ENCODE measurements at regions not wholly inside any gene's neighbourhood (a gene's known extent, or its start where the extent isn't known, plus 50 kb on each side); places are given as distances from the start of the nearest gene placed in this dataset.
"Not testable (repeated sequence)": the region's sequence is repeated elsewhere in the genome, so short reads cannot be mapped to it uniquely, and the experiment has no call there.

DNA sequence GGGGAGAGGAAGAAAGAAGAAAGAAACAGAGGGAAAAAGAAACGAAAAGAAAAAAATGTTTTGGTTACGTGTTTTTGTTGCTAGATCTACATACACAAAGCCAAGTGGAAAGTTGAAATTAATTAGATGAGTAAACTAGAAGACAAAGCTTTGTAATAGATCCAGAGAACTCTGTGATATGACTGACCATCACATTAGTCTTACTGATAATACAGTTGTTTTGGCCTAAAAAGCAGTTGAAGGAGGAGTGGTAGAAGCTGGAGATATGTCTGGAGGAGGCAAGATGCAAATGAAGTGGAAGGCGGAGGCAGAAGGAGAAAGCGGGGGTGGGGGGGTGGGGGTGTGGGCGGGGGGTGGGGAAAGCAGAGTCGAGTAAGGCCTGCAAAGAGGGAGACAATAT is 500.1 kb upstream of the ID4 start:
- no peak for DNase-seq

DNA sequence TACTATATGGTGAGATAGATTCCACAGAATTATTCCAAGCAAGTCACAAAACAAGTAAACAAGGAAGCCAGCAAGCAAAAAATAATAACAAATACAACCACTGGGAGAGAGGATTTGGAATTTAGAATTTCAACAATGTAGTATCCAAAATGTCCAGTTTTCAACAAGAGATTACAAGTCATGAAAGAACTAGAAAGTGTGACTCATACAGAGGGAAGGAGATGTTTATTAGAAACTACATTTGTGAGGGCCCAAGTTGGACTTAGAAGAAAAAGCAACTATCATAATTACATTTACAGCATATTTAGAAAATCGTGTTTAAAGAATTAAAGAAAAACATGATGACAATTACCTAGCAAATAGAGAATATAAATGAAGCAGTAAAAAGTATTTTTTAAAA is 494.6 kb upstream of the ID4 start:
- no peak for DNase-seq

DNA sequence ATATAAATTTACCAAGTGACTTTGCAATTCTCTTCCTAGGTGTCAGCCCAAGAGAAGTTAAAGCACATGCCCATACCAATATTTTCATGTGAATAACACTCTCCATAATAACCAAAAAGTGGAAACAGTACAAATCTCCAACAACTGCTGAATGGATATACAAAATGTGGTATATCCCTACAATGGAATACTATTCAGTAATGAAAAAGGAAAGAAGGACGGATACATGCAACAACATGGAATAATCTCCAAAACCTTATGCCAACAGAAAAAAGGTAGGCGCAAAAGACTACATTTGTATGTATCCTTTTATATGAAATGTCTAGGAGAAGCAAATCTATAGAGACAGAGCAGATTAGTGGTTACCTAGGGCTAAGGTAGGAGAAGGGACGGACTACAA is 487.7 kb upstream of the ID4 start:
- no peak for DNase-seq

DNA sequence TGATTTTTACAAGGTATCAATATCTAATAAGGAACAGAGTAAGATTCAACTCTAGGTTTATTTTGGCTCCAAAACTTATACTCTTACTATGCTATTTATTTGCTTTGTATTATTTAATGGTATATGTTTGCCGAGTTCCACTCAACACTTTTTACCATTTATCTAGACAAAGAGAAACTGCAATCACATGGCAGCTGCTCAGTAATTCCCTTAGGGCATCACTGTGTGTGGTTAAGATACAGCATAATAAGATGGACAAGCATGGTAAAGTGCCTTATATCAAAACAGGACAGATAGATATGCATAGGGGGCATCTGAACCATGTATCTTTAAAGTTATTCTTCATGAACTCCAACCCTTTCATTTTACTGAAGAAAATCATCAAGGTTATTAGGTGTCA is 483.0 kb upstream of the ID4 start:
- DNase-seq: no peak

DNA sequence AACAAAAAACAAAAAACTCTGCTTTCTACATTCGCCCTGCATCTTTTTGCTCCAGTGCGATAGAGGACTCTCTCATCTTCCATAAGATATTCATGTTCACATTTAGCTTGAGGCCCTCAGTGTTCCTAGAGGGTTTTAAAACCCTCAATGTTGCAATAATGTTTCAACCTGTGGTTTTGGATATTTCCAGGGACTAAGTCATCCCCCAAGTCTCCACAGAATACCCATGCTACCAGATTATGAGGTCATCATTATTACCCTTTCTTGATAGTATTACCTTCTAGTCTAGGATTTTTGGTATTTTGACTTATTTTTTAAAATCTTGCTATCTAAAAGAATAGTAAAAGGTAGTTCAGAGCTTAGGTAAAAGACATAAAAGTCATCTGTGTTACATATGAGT is 480.5 kb upstream of the ID4 start:
- DNase-seq: no peak

DNA sequence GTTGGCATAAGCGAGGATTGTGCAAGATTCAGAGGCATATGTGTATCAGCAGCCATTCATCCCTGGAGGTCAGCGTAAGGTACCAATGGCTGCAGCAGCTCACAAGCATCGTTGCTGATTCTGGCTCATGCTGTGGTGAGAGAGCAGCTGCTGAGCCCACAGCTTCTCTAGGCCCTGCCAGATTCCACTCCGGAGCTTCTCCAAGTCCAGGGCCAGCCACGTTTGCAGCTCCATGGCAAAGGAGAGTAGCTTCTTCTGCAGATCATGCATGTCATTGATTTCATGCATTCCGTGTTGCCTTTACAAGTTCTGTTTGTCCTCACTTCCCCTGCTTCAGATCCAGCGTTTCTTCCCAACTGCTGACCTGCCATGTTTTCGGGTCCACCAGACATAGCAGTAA is 474.8 kb upstream of the ID4 start:
- DNase-seq: no peak

- DNase-seq: no peak
Measured at GRCh38 chr6:19368511-19368910, 468.7 kb upstream of the ID4 start.

DNA sequence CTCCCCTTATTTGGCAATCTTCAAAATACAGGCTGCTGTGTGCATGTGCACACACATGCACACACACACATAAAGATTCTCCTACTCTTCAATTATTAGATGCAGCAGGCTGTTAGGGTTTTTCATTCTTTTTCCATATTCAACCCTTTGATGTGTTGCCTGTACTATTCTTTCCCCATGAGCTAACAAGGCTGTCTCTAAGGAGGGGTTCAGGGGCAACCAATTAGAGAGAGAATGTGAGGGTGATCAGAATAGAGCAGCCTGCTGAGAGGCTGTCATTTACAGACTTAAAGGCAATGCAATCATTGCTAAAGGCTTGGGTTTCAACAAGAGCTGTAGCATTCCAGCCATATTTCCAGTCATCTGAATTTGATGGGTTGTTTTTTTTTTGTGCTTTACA is 467.4 kb upstream of the ID4 start:
- DNase-seq: no peak

- DNase-seq: no peak
Measured at GRCh38 chr6:19370831-19371230, 466.3 kb upstream of the ID4 start.

DNA sequence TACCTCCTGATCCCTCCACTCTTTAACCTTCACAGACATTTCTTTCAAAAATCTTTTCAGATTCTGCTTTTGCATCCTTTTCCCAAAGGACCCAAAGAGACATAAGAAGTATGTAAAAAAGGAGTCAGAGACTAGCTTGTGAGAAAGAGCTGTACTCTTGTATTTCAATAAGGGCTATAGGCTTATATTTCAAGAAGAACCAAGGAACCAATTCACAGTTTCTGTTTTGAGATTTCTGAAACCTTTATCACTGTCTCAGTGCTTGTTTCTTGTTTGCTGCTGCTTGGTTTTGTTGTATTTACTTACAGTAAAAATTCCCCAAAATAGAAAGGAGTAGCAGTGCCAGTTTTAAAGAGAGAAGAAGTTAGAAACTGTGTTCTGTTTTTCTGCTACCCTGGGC is 461.6 kb upstream of the ID4 start:
- DNase-seq: no peak

- no peak for DNase-seq
Measured at GRCh38 chr6:19377722-19378121, 459.4 kb upstream of the ID4 start.

GRCh38 chr6:19380293-19380692 is 456.9 kb upstream of the ID4 start:
- no peak for DNase-seq

DNA sequence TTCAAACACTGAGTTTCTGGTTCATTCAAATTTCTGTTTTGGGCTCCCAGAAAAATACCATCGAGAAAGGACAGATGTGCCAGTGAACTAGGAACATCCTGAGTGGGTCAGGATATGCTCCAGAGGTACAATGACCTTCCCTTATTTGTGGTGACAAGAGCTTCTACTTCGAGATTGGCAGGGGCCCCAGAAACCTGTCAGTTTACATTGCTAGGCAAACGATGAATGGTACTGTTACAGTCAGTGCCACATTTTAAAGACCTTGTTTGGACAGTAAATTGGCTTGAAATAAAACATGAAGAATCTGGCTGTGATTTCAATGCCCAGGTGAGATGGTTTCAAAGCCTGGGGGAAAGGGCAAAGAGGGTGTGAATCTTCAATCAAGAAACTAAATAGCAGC is 454.5 kb upstream of the ID4 start:
- DNase-seq: no peak

DNA sequence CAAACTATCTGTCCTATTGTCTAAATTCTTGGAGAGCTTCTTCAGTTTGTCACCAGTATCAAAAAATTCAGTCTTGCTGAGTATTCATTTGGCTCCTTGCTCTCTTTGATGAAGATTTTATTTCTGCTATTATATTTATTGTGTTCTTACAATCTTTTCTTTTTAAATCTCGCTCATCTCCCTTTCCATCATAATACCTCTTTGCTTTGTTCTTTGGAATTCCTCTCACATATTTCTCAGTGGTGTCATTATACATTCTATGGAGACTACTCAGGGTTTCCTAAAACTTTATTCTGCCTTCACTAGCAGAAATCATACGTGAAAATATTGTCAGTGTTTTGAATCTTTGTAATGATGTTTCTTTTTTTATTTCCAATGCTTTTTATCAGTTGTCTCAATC is 445.2 kb upstream of the ID4 start:
- DNase-seq: no peak

DNA sequence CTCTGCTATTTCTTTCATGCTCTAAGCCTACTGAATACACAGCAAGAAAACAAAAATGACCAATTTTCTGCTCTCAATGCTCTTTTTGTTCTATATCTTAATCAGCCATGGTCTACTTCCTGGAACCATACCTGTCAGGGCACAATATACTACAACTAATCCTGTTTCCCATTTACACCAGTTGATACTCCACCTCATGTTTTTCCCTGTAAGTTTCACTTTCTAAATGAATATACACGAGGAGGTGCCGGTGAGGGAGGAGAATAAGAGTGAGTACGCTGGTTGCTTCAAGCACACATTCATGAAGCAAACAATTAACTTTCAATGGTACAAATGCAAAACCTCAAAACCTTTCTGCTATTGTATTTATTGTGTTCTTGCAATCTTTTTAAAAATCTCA is 443.1 kb upstream of the ID4 start:
- no peak for DNase-seq

DNA sequence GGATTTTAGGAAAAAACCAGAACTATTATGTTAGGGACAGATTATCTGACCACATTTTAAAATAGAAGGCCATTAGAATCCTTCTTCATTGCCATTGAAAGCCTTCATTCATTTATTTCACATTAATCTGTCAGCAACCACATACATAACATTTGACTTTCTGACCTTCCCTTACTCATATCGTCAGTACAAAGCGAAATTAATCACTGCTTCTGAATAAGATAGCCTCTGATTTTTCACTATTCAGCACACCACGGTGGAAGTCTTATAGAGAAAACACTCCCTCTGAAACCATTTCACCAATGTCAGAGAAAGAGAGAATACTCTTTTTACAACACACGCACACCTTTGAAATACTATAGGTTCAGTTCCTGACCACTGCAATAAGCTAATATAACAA is 442.5 kb upstream of the ID4 start:
- no peak for DNase-seq

DNA sequence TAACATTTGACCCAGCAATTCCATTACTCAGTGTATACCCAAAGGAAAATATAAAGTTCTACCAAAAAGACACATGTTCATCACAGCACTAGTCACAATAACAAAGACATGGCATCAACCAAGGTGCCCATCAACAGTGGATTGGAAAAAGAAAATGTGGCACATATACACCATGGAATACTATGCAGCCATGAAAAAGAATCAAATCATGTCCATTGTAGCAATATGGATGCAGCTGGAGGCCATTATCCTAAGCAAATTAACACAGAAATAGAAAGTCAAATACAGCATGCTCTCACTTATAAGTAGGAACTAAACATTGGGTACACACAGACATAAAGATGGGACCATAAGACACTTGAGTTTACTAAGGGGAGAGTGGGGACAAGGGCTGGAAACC is 441.9 kb upstream of the ID4 start:
- DNase-seq: no peak

DNA sequence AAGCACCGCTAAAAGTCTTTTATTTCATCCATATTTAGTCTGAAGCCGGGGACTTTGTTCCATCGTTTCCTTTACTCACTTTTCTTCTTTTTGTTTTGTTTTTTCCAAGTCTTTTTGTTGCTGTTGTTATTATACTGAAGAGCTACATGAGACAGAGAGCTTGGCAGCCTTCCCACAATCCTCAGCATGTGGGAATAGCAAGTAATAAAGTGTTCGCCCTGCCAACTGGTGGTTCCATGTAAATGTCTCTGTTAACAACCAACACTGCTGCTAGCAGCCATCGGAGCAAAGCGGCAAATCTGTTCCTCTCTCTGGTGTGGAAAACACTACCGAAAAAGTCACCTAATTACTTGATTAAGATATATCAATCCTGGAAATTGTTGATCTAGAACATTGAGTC is 437.8 kb upstream of the ID4 start:
- no peak for DNase-seq

DNA sequence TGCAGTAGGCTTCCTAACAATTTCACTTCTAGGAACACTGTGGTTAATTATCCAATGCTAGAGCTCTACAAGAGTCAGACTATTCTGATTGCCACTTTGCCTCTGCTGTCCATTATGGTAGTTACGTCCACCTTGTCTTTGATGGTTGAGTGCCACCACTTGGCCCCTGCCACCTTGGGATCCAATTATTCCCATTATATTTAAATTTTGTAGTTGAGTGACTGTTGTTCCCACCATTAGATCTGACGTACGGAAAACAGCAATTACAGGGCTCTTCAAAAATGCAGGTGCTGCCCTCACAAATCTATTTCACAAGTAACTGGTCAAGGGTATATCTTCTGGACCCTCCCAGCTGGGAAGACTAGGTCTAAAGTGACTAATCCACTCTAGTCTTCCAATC is 432.3 kb upstream of the ID4 start:
- DNase-seq: not testable (repeated sequence)

- DNase-seq: no peak
Measured at GRCh38 chr6:19408331-19408730, 428.8 kb upstream of the ID4 start.

DNA sequence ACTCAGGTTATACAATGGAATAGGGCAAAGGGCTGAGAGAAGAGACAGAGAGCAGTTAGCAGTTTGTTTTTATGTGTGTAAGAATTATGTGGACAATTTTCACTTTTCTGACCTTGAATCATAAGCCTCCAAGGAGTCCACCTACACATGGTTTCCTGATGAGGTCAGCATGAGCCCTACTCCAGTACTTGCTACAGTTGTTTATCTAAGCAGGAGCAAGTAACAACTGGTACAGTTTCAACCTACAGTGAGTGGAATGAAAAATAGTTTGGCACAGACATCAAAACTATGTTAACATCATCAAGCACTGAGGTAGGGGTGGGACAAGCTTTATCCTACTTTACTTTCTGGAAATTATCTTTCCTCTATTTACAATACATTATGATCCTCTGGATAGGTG is 426.7 kb upstream of the ID4 start:
- DNase-seq: no peak

DNA sequence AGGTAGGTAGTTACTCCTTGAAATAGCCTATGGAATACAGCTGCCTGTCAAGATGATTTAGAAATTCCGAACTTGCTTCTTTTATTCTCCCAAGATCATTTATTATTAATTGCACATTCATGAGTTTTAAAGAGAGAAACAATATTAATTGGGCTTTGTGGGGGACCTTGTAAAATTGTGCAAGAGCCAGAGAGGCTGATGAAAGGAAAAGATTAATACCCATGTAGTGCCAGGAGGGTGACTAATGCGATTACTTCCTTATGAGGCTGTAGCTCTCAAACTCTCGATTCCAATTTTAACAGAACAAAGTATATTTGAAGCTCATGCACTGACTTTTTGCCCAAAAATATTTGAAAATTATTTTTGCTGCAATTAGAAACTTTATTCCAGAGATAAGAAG is 423.8 kb upstream of the ID4 start:
- no peak for DNase-seq

DNA sequence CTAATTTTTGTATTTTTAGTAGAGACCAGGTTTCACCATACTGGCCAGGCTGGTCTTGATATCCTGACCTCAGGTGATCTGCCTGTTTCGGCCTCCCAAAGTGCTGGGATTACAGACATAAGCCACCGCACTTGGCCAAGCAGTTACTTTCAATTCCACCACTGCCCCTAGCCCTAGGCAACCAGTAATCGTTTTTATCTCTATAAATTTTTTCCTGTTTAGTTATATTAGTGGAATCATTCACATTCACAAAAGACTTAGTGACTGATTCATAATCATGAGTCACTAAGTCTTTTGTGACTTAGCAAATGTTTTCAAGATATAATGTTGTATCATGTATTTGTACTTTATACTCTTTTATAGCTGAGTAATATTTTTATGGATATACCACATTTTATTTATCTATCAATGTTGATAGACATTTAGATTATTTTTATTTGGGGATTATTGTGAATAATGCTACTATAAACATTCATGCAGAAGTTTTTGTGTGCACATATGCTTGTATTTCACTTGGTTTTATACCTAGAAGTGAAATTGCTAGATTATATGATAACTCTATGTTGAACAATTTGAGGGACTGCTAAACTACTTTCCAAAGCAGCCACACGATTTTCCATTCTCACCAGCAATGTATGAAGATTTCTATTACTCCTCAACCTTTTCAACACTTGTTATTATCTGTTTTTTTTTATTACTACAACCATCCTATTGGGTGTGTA is 421.4 kb upstream of the ID4 start:
- no peak for DNase-seq

- DNase-seq: no peak
Measured at GRCh38 chr6:19416811-19417210, 420.4 kb upstream of the ID4 start.

DNA sequence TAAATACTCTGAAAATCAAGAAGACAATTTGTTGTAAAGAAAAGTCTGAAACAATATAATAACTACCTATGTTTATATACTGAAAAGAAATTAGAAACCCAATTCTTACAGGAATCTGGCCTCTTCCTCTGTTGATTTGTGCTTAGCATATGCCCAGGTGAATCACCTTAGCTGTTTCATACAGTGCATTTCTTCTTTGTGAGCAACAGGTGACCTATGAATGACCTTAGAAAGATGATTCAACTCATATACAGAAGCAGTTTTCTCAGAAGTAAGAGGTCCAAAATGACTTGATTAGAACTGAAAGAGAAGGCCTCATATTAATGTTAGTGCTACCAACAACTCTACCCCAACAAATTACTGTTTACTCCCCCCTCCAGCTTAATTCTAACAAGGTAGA is 419.5 kb upstream of the ID4 start:
- no peak for DNase-seq

- DNase-seq: no peak
Measured at GRCh38 chr6:19424853-19425252, 412.3 kb upstream of the ID4 start.
